Naive B cell (primary cell): ENCODE measurements at regions not wholly inside any gene's neighbourhood (a gene's known extent, or its start where the extent isn't known, plus 50 kb on each side); places are given as distances from the start of the nearest gene placed in this dataset.

Experiments
- ATAC-seq, 2 donors: fragments of 150-1000 bp; cut with Tn5 transposase; 2 replicates each; pipeline ENCODE4 v1.10.0; 2021; ENCODE audit warnings: low read depth in 2 of 2, mild to moderate bottlenecking in 2 of 2, moderate library complexity in 2 of 2
- DNase-seq: peaks from one replicate; pipeline ENCODE4 v3.0.0; 2022
- H3K27ac Mint-ChIP-seq, 6 donors: one replicate each; pipeline ENCODE4 v1.8.0; 2020 to 2022; ENCODE audit warnings: mild to moderate bottlenecking in 6 of 6, mixed read lengths in 6 of 6, moderate library complexity in 5 of 6, inconsistent platforms in 2 of 6
- H3K27me3 Mint-ChIP-seq, 3 donors: one replicate each; pipeline ENCODE4 v1.8.0; 2021 to 2022; ENCODE audit warnings: mixed read lengths in 3 of 3, mild to moderate bottlenecking in 1 of 3
- H3K36me3 Mint-ChIP-seq, 2 donors: one replicate each; pipeline ENCODE4 v1.8.0; 2020 to 2022; ENCODE audit warnings: mixed read lengths in 2 of 2, inconsistent platforms in 1 of 2, mild to moderate bottlenecking in 1 of 2
- H3K4me1 Mint-ChIP-seq, 3 donors: one replicate each; pipeline ENCODE4 v1.8.0; 2020 to 2022; ENCODE audit warnings: mixed read lengths in 3 of 3, inconsistent platforms in 1 of 3, mild to moderate bottlenecking in 1 of 3, moderate library complexity in 1 of 3
- H3K4me3 Mint-ChIP-seq, 8 donors: one replicate each; pipeline ENCODE4 v1.8.0; 2020 to 2022; ENCODE audit warnings: mild to moderate bottlenecking in 8 of 8, mixed read lengths in 8 of 8, moderate library complexity in 8 of 8, inconsistent platforms in 2 of 8
- H3K9me3 Mint-ChIP-seq, 7 donors: one replicate each; pipeline ENCODE4 v1.8.0; 2020 to 2022; ENCODE audit warnings: mixed read lengths in 7 of 7, mild to moderate bottlenecking in 5 of 7, inconsistent platforms in 2 of 7, moderate library complexity in 1 of 7

- no peak for DNase-seq
- Mint-ChIP-seq H3K27me3 (no peaks in the 10 kb centered on the region), H3K4me3 (no peak overlapping the region), H3K36me3 (no peaks in the 10 kb centered on the region), H3K4me1 (no peaks in the 10 kb centered on the region), H3K27ac (no peak overlapping the region), H3K9me3 (peaks cover 0 to 5% (median 4%) of the 10 kb centered on the region in 7 donors)
- ATAC-seq = no peak
Measured at GRCh38 chr12:16730772-16731171, 124.8 kb upstream of the LMO3 start.

GRCh38 chr12:16726879-16727278, 120.9 kb upstream of the LMO3 start:
- no peak for ATAC-seq
- H3K4me1 Mint-ChIP-seq = no peaks in the 10 kb centered on the region
- H3K9me3 Mint-ChIP-seq = peaks cover 0 to 4% (median 0%) of the 10 kb centered on the region in 7 donors
- no peak overlapping the region for H3K4me3 Mint-ChIP-seq
- H3K36me3 Mint-ChIP-seq = no peaks in the 10 kb centered on the region
- no peak overlapping the region for H3K27ac Mint-ChIP-seq
- no peak for DNase-seq
- no peaks in the 10 kb centered on the region for H3K27me3 Mint-ChIP-seq

GRCh38 chr12:16719713-16720416, 113.9 kb upstream of the LMO3 start:
- Mint-ChIP-seq H3K27ac (no peak overlapping the region), H3K27me3 (no peaks in the 10 kb centered on the region), H3K36me3 (no peaks in the 10 kb centered on the region), H3K4me1 (no peaks in the 10 kb centered on the region), H3K4me3 (no peak overlapping the region), H3K9me3 (peaks cover 0 to 2% (median 0%) of the 10 kb centered on the region in 7 donors)
- DNase-seq (no peak), ATAC-seq (no peak)

GRCh38 chr12:16716928-16717327, 111.0 kb upstream of the LMO3 start:
- Mint-ChIP-seq H3K9me3 (peaks cover 0 to 2% (median 0%) of the 10 kb centered on the region in 7 donors), H3K27me3 (no peaks in the 10 kb centered on the region), H3K4me3 (no peak overlapping the region), H3K27ac (no peak overlapping the region), H3K4me1 (no peaks in the 10 kb centered on the region), H3K36me3 (no peaks in the 10 kb centered on the region)
- ATAC-seq (no peak), DNase-seq (no peak)

GRCh38 chr12:16692099-16692498, 86.1 kb upstream of the LMO3 start:
- DNase-seq (no peak), ATAC-seq (no peak)
- Mint-ChIP-seq H3K4me3 (no peak overlapping the region), H3K9me3 (peaks cover 0 to 14% (median 9%) of the 10 kb centered on the region in 7 donors), H3K4me1 (no peaks in the 10 kb centered on the region), H3K36me3 (no peaks in the 10 kb centered on the region), H3K27me3 (peaks cover 0 to 3% (median 0%) of the 10 kb centered on the region in 3 donors), H3K27ac (no peak overlapping the region)

- DNase-seq = no peak
- Mint-ChIP-seq H3K27me3 (peaks cover 0 to 3% (median 0%) of the 10 kb centered on the region in 3 donors), H3K27ac (no peak overlapping the region), H3K4me1 (no peaks in the 10 kb centered on the region), H3K4me3 (no peak overlapping the region), H3K9me3 (peaks cover 0 to 14% (median 9%) of the 10 kb centered on the region in 7 donors), H3K36me3 (no peaks in the 10 kb centered on the region)
- ATAC-seq = no peak
Measured at GRCh38 chr12:16691624-16692023, 85.7 kb upstream of the LMO3 start.

- Mint-ChIP-seq H3K27me3 (peaks cover 0 to 3% (median 0%) of the 10 kb centered on the region in 3 donors), H3K9me3 (peaks cover 0 to 10% (median 4%) of the 10 kb centered on the region in 7 donors), H3K4me1 (no peaks in the 10 kb centered on the region), H3K4me3 (no peak overlapping the region), H3K27ac (no peak overlapping the region), H3K36me3 (no peaks in the 10 kb centered on the region)
- no peak for DNase-seq
- no peak for ATAC-seq
Measured at GRCh38 chr12:16688200-16688599, 82.2 kb upstream of the LMO3 start.

- no peak overlapping the region for H3K4me3 Mint-ChIP-seq
- no peaks in the 10 kb centered on the region for H3K4me1 Mint-ChIP-seq
- H3K27me3 Mint-ChIP-seq = no peaks in the 10 kb centered on the region
- peaks cover 0 to 10% (median 2%) of the 10 kb centered on the region in 7 donors for H3K9me3 Mint-ChIP-seq
- no peaks in the 10 kb centered on the region for H3K36me3 Mint-ChIP-seq
- DNase-seq = no peak
- no peak for ATAC-seq
- H3K27ac Mint-ChIP-seq = no peak overlapping the region
Measured at GRCh38 chr12:16685107-16685506, 79.1 kb upstream of the LMO3 start.

GRCh38 chr12:16681196-16681595, 75.2 kb upstream of the LMO3 start:
- Mint-ChIP-seq H3K4me1 (no peaks in the 10 kb centered on the region), H3K27me3 (no peaks in the 10 kb centered on the region), H3K36me3 (no peaks in the 10 kb centered on the region), H3K9me3 (peaks cover 0 to 10% (median 2%) of the 10 kb centered on the region in 7 donors), H3K4me3 (no peak overlapping the region), H3K27ac (no peak overlapping the region)
- DNase-seq = no peak
- ATAC-seq = no peak

- ATAC-seq (no peak), DNase-seq (no peak)
- Mint-ChIP-seq H3K9me3 (peaks cover 0 to 4% (median 2%) of the 10 kb centered on the region in 7 donors), H3K4me3 (no peak overlapping the region), H3K4me1 (no peaks in the 10 kb centered on the region), H3K27me3 (no peaks in the 10 kb centered on the region), H3K27ac (no peak overlapping the region), H3K36me3 (no peaks in the 10 kb centered on the region)
Measured at GRCh38 chr12:16675438-16675837, 69.5 kb upstream of the LMO3 start.

GRCh38 chr12:16674885-16675284, 68.9 kb upstream of the LMO3 start:
- Mint-ChIP-seq H3K36me3 (no peaks in the 10 kb centered on the region), H3K27me3 (no peaks in the 10 kb centered on the region), H3K4me1 (no peaks in the 10 kb centered on the region), H3K9me3 (peaks cover 0 to 4% (median 2%) of the 10 kb centered on the region in 7 donors), H3K4me3 (no peak overlapping the region), H3K27ac (no peak overlapping the region)
- DNase-seq = no peak
- ATAC-seq = no peak

GRCh38 chr12:16670456-16671050, 64.6 kb upstream of the LMO3 start:
- H3K27ac Mint-ChIP-seq = no peak overlapping the region
- no peak overlapping the region for H3K4me3 Mint-ChIP-seq
- no peaks in the 10 kb centered on the region for H3K36me3 Mint-ChIP-seq
- peaks cover 0 to 4% (median 0%) of the 10 kb centered on the region in 7 donors for H3K9me3 Mint-ChIP-seq
- ATAC-seq (no peak), DNase-seq (no peak)
- H3K4me1 Mint-ChIP-seq = no peaks in the 10 kb centered on the region
- no peaks in the 10 kb centered on the region for H3K27me3 Mint-ChIP-seq

GRCh38 chr12:16669756-16670155, 63.8 kb upstream of the LMO3 start:
- DNase-seq = no peak
- Mint-ChIP-seq H3K27me3 (no peaks in the 10 kb centered on the region), H3K4me3 (no peak overlapping the region), H3K4me1 (no peaks in the 10 kb centered on the region), H3K36me3 (no peaks in the 10 kb centered on the region), H3K9me3 (peaks cover 0 to 4% (median 0%) of the 10 kb centered on the region in 7 donors), H3K27ac (no peak overlapping the region)
- ATAC-seq = no peak

- DNase-seq (no peak), ATAC-seq (no peak)
- Mint-ChIP-seq H3K9me3 (peaks cover 0 to 2% (median 0%) of the 10 kb centered on the region in 7 donors), H3K36me3 (no peaks in the 10 kb centered on the region), H3K4me1 (no peaks in the 10 kb centered on the region), H3K4me3 (no peak overlapping the region), H3K27ac (no peak overlapping the region), H3K27me3 (no peaks in the 10 kb centered on the region)
Measured at GRCh38 chr12:16668198-16668597, 62.2 kb upstream of the LMO3 start.
